HepG2 (cell line): ENCODE measurements at regions not wholly inside any gene's neighbourhood (a gene's known extent, or its start where the extent isn't known, plus 50 kb on each side); places are given as distances from the start of the nearest gene placed in this dataset.

Source experiments
- CREB1 ChIP-seq, 2 experiments: fragments of 450-650 bp in 1 of 2; IDR thresholded peaks; 2 replicates each; pipeline ENCODE4 v1.6.1; 2016 to 2017; ENCODE audit warnings: control low read depth in 1 of 2, mild to moderate bottlenecking in 1 of 2, missing compliant biosample characterization in 1 of 2, missing genetic modification characterization in 1 of 2
- ESRRA ChIP-seq: sonication (generic); formaldehyde crosslinking; IDR thresholded peaks from 2 replicates; pipeline ENCODE4 v1.5.1; 2020; ENCODE audit warnings: mild to moderate bottlenecking, low read depth, missing genetic modification reagents
- HNF4A ChIP-seq: sonication (generic); formaldehyde crosslinking; IDR thresholded peaks from 2 replicates; pipeline ENCODE4 v1.4.0; 2020; ENCODE audit warnings: missing genetic modification reagents
- NKX3-1 ChIP-seq: sonication (generic); formaldehyde crosslinking; IDR thresholded peaks from 2 replicates; pipeline ENCODE4 v1.5.0; 2020; ENCODE audit warnings: missing genetic modification reagents
- REL ChIP-seq: sonication (generic); formaldehyde crosslinking; conservative IDR thresholded peaks from 2 replicates; pipeline ENCODE4 v1.8.0; 2022; ENCODE audit warnings: mild to moderate bottlenecking, missing genetic modification reagents, moderate library complexity
- RNF219 ChIP-seq: sonication (generic); formaldehyde crosslinking; IDR thresholded peaks from 2 replicates; pipeline ENCODE4 v1.5.0; 2020; ENCODE audit warnings: mild to moderate bottlenecking, missing genetic modification reagents
- SP140L ChIP-seq: sonication (generic); formaldehyde crosslinking; IDR thresholded peaks from 2 replicates; pipeline ENCODE4 v1.4.0; 2020; ENCODE audit warnings: missing genetic modification reagents, borderline replicate concordance
- ZNF672 ChIP-seq: sonication (generic); formaldehyde crosslinking; IDR thresholded peaks from 2 replicates; pipeline ENCODE4 v1.8.1; 2022; ENCODE audit warnings: missing genetic modification reagents
- TF ChIP-seq, protein P1 (sequence below): sonication (generic); formaldehyde crosslinking; IDR thresholded peaks from 2 replicates; pipeline ENCODE4 v1.4.0; 2020; ENCODE audit warnings: missing genetic modification reagents, borderline replicate concordance

- TF ChIP-seq ESRRA (CRISPR knock-in tag) (peak; percentile 80), SP140L (CRISPR knock-in tag) (peak; percentile 78), ZNF672 (CRISPR knock-in tag) (0 out of 2 replicates have a peak, but pooled peaks have one; percentile 66), NKX3-1 (CRISPR knock-in tag) (0 out of 2 replicates have a peak, but pooled peaks have one; percentile 28), CREB1 (IDR thresholded peaks at IDR 0.05) (no peak), CREB1 (CRISPR knock-in tag; IDR thresholded peaks at IDR 0.05) (peak; percentile 48; the same call in 1 of the 2 replicates), REL (0 out of 2 replicates have a peak, but pooled peaks have one; percentile 38), RNF219 (peak; percentile 47; the same call in 1 of the 2 replicates), HNF4A (CRISPR knock-in tag) (peak; percentile 93)
- TF ChIP-seq, protein P1, sequence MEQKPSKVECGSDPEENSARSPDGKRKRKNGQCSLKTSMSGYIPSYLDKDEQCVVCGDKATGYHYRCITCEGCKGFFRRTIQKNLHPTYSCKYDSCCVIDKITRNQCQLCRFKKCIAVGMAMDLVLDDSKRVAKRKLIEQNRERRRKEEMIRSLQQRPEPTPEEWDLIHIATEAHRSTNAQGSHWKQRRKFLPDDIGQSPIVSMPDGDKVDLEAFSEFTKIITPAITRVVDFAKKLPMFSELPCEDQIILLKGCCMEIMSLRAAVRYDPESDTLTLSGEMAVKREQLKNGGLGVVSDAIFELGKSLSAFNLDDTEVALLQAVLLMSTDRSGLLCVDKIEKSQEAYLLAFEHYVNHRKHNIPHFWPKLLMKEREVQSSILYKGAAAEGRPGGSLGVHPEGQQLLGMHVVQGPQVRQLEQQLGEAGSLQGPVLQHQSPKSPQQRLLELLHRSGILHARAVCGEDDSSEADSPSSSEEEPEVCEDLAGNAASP (CRISPR knock-in tag): peak; percentile 71
Observed at GRCh38 chr20:55471052-55472006, 534.0 kb downstream of the CBLN4 start (continued).
